Fibroblast of lung (primary cell): ENCODE measurements at regions not wholly inside any gene's neighbourhood (a gene's known extent, or its start where the extent isn't known, plus 50 kb on each side); places are given as distances from the start of the nearest gene placed in this dataset.

Experiments used
- DNase-seq, 2 donors: peaks; one replicate each; pipeline versions ENCODE4 v3.0.0 to v3.0.0-alpha.2; 2010; ENCODE audit warnings: low read depth in 2 of 2
- H2AFZ ChIP-seq: 2 replicates; pipeline ENCODE4 v1.5.1; 2012; ENCODE audit warnings: low read length, control low read depth, inconsistent platforms
- H3K27ac ChIP-seq: 2 replicates; pipeline ENCODE4 v1.5.1; 2011; ENCODE audit warnings: low read length, control low read depth; ENCODE audit not compliant: insufficient read depth
- H3K27me3 ChIP-seq: 2 replicates; pipeline ENCODE4 v1.5.1; 2011; ENCODE audit warnings: mild to moderate bottlenecking, low read length; ENCODE audit not compliant: control insufficient read depth, insufficient read depth
- H3K36me3 ChIP-seq: 2 replicates; pipeline ENCODE4 v1.5.1; 2011; ENCODE audit warnings: low read length; ENCODE audit not compliant: control insufficient read depth, insufficient read depth
- H3K4me1 ChIP-seq: 2 replicates; pipeline ENCODE4 v1.5.1; 2011; ENCODE audit warnings: low read length; ENCODE audit not compliant: control insufficient read depth, insufficient read depth; ENCODE audit errors: extremely low read depth
- H3K4me2 ChIP-seq: 2 replicates; pipeline ENCODE4 v1.5.1; 2011; ENCODE audit warnings: low read length, control low read depth; ENCODE audit not compliant: insufficient read depth; ENCODE audit errors: extremely low read depth
- H3K4me3 ChIP-seq, 4 experiments: fragments of 200-600 bp in 1 of 4; sonication (generic) in 1 of 4; replicated peaks in 1 of 4; 2 replicates each; pipeline ENCODE4 v1.5.1; 2011 to 2016; ENCODE audit warnings: low read length in 4 of 4, low read depth in 3 of 4, mild to moderate bottlenecking in 3 of 4, control low read depth in 2 of 4, inconsistent platforms in 1 of 4, mixed read lengths in 1 of 4; ENCODE audit not compliant: insufficient read depth in 1 of 4; ENCODE audit errors: control extremely low read depth in 1 of 4
- H3K79me2 ChIP-seq: 2 replicates; pipeline ENCODE4 v1.5.1; 2012; ENCODE audit warnings: mild to moderate bottlenecking, low read length, inconsistent platforms; ENCODE audit not compliant: control insufficient read depth, insufficient read depth
- H3K9ac ChIP-seq: 2 replicates; pipeline ENCODE4 v1.5.1; 2011; ENCODE audit warnings: mild to moderate bottlenecking, low read length, control low read depth; ENCODE audit not compliant: insufficient read depth
- H3K9me3 ChIP-seq: 2 replicates; pipeline ENCODE4 v1.5.1; 2012; ENCODE audit warnings: low read depth, low read length; ENCODE audit not compliant: control insufficient read depth, insufficient read depth
- H4K20me1 ChIP-seq: 2 replicates; pipeline ENCODE4 v1.5.1; 2011; ENCODE audit warnings: low read length; ENCODE audit not compliant: control insufficient read depth, insufficient read depth; ENCODE audit errors: extremely low read depth
- CTCF ChIP-seq, 2 donors: IDR thresholded peaks in 1 of 2; conservative IDR thresholded peaks in 1 of 2; 1 replicate in 1 of 2; 2 replicates in 1 of 2; pipeline ENCODE4 v1.5.1; 2011 to 2012; ENCODE audit warnings: low read length in 2 of 2, control low read depth in 1 of 2, inconsistent platforms in 1 of 2, low read depth in 1 of 2, mild to moderate bottlenecking in 1 of 2
- EZH2 ChIP-seq: IDR thresholded peaks from 2 replicates; pipeline ENCODE4 v1.5.1; 2012; ENCODE audit warnings: low read length, control low read depth, mild to moderate bottlenecking; ENCODE audit errors: missing control alignments

DNA sequence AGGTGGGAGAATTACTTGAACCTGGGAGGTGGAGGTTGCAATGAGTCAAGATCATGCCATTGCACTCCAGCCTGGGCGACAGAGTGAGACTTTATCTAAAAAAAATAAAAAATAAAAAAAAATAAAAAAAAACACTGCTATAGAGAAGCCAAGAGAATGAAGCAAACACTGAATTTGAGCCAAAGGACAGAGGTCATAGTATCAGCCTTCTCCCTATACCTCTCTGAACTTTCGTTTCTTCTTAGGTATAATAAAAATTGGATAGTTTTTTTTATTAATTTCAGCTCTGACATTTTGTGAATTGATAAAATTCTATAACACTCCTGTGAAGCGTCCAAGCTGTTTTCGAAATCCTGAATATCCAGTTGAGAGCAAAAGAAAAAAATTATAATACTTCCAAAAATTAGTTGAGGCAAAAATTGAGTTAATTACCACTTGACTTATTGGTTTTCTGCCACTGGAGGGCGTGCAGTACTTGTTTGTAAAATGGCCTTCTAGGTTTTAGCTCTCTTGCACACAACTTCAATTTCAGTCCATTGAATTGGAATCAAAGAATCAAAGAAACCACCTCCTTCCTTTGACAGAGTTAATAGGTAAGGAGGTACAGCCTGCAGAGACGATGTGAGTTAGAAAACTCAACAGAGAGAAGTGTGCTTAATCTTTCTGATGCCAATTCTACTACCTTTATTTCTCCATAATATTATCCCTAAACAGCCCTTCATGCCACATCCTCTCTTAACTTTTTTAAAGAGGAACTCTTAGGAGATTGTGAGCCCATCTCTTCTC lies 143.2 kb downstream of the BBOX1 start:
- no peak overlapping the region for H3K27ac ChIP-seq
- no peak overlapping the region for H2AFZ ChIP-seq
- H3K79me2 ChIP-seq, result no peaks in the 10 kb centered on the region
- H3K4me3 ChIP-seq, result no peak overlapping the region
- no peak overlapping the region for H3K4me2 ChIP-seq
- peak; percentile 69 to 70 for TF ChIP-seq CTCF (conservative IDR thresholded peaks at IDR 0.05 in 1 of 2, IDR thresholded peaks at IDR 0.05 in 1 of 2; ENCODE audit: low read depth in 1 of 2, low read length in 2 of 2)
- no peak for TF ChIP-seq EZH2
- H4K20me1 ChIP-seq, result no peaks in the 10 kb centered on the region
- no peaks in the 10 kb centered on the region for H3K9me3 ChIP-seq
- H3K27me3 ChIP-seq, result no peaks in the 10 kb centered on the region
- H3K36me3 ChIP-seq, result no peaks in the 10 kb centered on the region
- H3K4me1 ChIP-seq, result no peaks in the 10 kb centered on the region
- H3K9ac ChIP-seq, result no peak overlapping the region
- DNase-seq, result peak; percentile 77 to 82

DNA sequence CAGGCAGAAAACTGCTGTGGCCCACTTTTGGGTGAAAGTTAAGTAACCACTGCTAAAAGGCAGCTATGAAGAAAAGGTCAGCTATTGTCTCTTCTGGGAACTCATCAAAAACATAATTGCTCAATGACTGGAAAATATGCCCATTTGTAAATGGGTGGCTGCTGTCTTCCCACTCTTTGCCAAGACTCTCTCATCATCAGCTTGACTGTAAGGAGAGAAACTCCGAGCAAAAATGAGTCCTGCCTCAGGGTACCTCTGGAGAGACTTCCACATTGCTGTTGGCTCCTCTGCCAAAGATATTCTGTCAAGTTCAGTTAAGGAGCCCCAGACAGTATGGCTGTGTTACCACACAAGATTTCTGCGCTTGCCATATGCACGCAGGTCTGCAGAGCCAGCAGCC lies 138.7 kb downstream of the BBOX1 start:
- Histone ChIP-seq H4K20me1 (no peaks in the 10 kb centered on the region), H3K27me3 (no peaks in the 10 kb centered on the region), H3K4me3 (no peak overlapping the region), H3K27ac (no peak overlapping the region), H3K9ac (no peak overlapping the region), H3K4me1 (no peaks in the 10 kb centered on the region), H3K79me2 (no peaks in the 10 kb centered on the region), H2AFZ (no peak overlapping the region), H3K9me3 (no peaks in the 10 kb centered on the region), H3K36me3 (no peaks in the 10 kb centered on the region), H3K4me2 (no peak overlapping the region)
- TF ChIP-seq EZH2 (no peak), CTCF (conservative IDR thresholded peaks at IDR 0.05 in 1 of 2, IDR thresholded peaks at IDR 0.05 in 1 of 2; ENCODE audit: low read depth in 1 of 2, low read length in 2 of 2) (no peak)
- DNase-seq, result no peak

- Histone ChIP-seq H3K9me3 (no peaks in the 10 kb centered on the region), H3K27me3 (no peaks in the 10 kb centered on the region), H3K4me3 (no peak overlapping the region), H3K27ac (no peak overlapping the region), H3K4me1 (no peaks in the 10 kb centered on the region), H3K79me2 (no peaks in the 10 kb centered on the region), H2AFZ (no peak overlapping the region), H3K9ac (no peak overlapping the region), H4K20me1 (no peaks in the 10 kb centered on the region), H3K4me2 (no peak overlapping the region), H3K36me3 (no peaks in the 10 kb centered on the region)
- no peak for DNase-seq
- TF ChIP-seq CTCF (conservative IDR thresholded peaks at IDR 0.05 in 1 of 2, IDR thresholded peaks at IDR 0.05 in 1 of 2; ENCODE audit: low read depth in 1 of 2, low read length in 2 of 2) (no peak), EZH2 (no peak)
These were observed 138.2 kb downstream of the BBOX1 start for GRCh38 chr11:27178859-27179258.
